GM12878 (cell line): ENCODE measurements at regions not wholly inside any gene's neighbourhood (a gene's known extent, or its start where the extent isn't known, plus 50 kb on each side); places are given as distances from the start of the nearest gene placed in this dataset.

Experiments
- ATAC-seq: fragments of 200-7000 bp; cut with Tn5 transposase; 3 replicates; pipeline ENCODE4 v1.9.1; 2020; ENCODE audit warnings: mild to moderate bottlenecking, moderate library complexity
- BruUV-seq: library from RNA; stranded (reverse); fragments of 400-500 nt; replicated peaks from 2 replicates; lab custom pipeline; 2021; lab: Mats Ljungman, UMichigan
- CTCF ChIA-PET: fragments of 300-600 bp; sonication (Branson Sonifier 250); formaldehyde crosslinking; extraction: SDS; loops from one replicate; lab custom pipeline; 2021; ENCODE audit warnings: inconsistent platforms; lab: Yijun Ruan, JAX
- POLR2A ChIA-PET: fragments of 350-600 bp; formaldehyde crosslinking; extraction: SDS; loops from one replicate; lab custom pipeline; 2021; ENCODE audit warnings: inconsistent platforms; lab: Charles Lee
- RAD21 ChIA-PET: fragments of 300-600 bp; sonication (Branson Sonifier 250); formaldehyde crosslinking; loops from one replicate; lab custom pipeline; 2023; ENCODE audit warnings: antibody characterized with exemption; ENCODE audit not compliant: unreplicated experiment; lab: Charles Lee
- SMC1A ChIA-PET: fragments of 300-600 bp; sonication (Branson Sonifier 250); formaldehyde crosslinking; loops from one replicate; lab custom pipeline; 2023; ENCODE audit not compliant: unreplicated experiment, uncharacterized antibody; lab: Charles Lee
- DNase-seq: peaks from one replicate; pipeline ENCODE4 v3.0.0-alpha.2; 2011; ENCODE audit warnings: low read depth, low spot score
- FAIRE-seq: peaks from 3 replicates; lab custom pipeline; 2011; peaks lifted over from hg19 to GRCh38; lab: Jason Lieb, UNC
- H2AFZ ChIP-seq: 2 replicates; pipeline ENCODE4 v1.6.0; 2011; ENCODE audit warnings: low read depth, low read length, control low read depth; ENCODE audit not compliant: control insufficient read depth
- H3K27ac ChIP-seq: 2 replicates; pipeline ENCODE4 v1.5.1; 2011; ENCODE audit warnings: control low read depth; ENCODE audit not compliant: control insufficient read depth, insufficient read depth
- H3K27me3 ChIP-seq, 2 experiments: replicated peaks in 1 of 2; 2 replicates each; pipeline versions ENCODE4 v1.6.0 to v1.6.1; 2011; ENCODE audit warnings: low read length in 1 of 2; ENCODE audit not compliant: control insufficient read depth in 2 of 2, insufficient read depth in 2 of 2
- H3K36me3 ChIP-seq, 2 experiments: 2 replicates each; pipeline ENCODE4 v1.5.1; 2011; ENCODE audit warnings: low read length in 1 of 2; ENCODE audit not compliant: control insufficient read depth in 2 of 2, insufficient read depth in 2 of 2
- H3K4me1 ChIP-seq: 2 replicates; pipeline ENCODE4 v1.6.1; 2011; ENCODE audit warnings: mild to moderate bottlenecking, low read length, moderate library complexity, mixed read lengths; ENCODE audit not compliant: control insufficient read depth, insufficient read depth
- H3K4me2 ChIP-seq: 2 replicates; pipeline ENCODE4 v1.6.0; 2011; ENCODE audit warnings: control low read depth; ENCODE audit not compliant: control insufficient read depth, insufficient read depth
- H3K4me3 ChIP-seq: fragments of 200-600 bp; sonication (generic); 2 replicates; pipeline ENCODE4 v1.5.1; 2016
- H3K79me2 ChIP-seq: 2 replicates; pipeline ENCODE4 v1.6.0; 2011; ENCODE audit warnings: low read length; ENCODE audit not compliant: control insufficient read depth, insufficient read depth
- H3K9ac ChIP-seq: 2 replicates; pipeline ENCODE4 v1.8.0; 2011; ENCODE audit warnings: low read length, control low read depth, mixed read lengths; ENCODE audit not compliant: control insufficient read depth, insufficient read depth
- H3K9me3 ChIP-seq: replicated peaks from 3 replicates; pipeline ENCODE4 v1.5.1; 2011; ENCODE audit warnings: mild to moderate bottlenecking, low read length; ENCODE audit not compliant: control insufficient read depth, insufficient read depth
- H4K20me1 ChIP-seq: 2 replicates; pipeline ENCODE4 v1.6.0; 2011; ENCODE audit not compliant: control insufficient read depth, insufficient read depth
- ATF7 ChIP-seq: fragments of 450-650 bp; IDR thresholded peaks from 2 replicates; pipeline ENCODE4 v1.6.1; 2016; ENCODE audit warnings: low read depth, mild to moderate bottlenecking
- BHLHE40 ChIP-seq, 2 experiments: fragments of 450-650 bp in 1 of 2; IDR thresholded peaks; 2 replicates each; pipeline ENCODE4 v1.6.1; 2011 to 2017; ENCODE audit warnings: low read depth in 2 of 2, borderline replicate concordance in 1 of 2, improper control_type of control experiment in 1 of 2, low read length in 1 of 2, mild to moderate bottlenecking in 1 of 2
- CHD1 ChIP-seq: IDR thresholded peaks from 2 replicates; pipeline ENCODE4 v1.6.1; 2012; ENCODE audit warnings: low read depth, low read length, improper control_type of control experiment
- FOXM1 ChIP-seq: IDR thresholded peaks from 2 replicates; pipeline ENCODE4 v1.6.1; 2012; ENCODE audit warnings: low read depth, mild to moderate bottlenecking, inconsistent platforms, low read length, moderate library complexity
- GATAD2B ChIP-seq: fragments of 450-650 bp; conservative IDR thresholded peaks from 2 replicates; pipeline ENCODE4 v1.6.1; 2017; ENCODE audit warnings: low read depth, mild to moderate bottlenecking, moderate library complexity
- HDAC6 ChIP-seq: fragments of 200-600 bp; sonication (generic); IDR thresholded peaks from one replicate; pipeline ENCODE4 v1.8.0; 2017; ENCODE audit warnings: antibody characterized with exemption; ENCODE audit not compliant: unreplicated experiment
- MEF2A ChIP-seq: IDR thresholded peaks from 2 replicates; pipeline ENCODE4 v1.6.1; 2011; ENCODE audit warnings: low read depth, mild to moderate bottlenecking, low read length, moderate library complexity; ENCODE audit not compliant: insufficient read depth
- NFYA ChIP-seq: IDR thresholded peaks from 2 replicates; pipeline ENCODE4 v1.6.1; 2011; ENCODE audit warnings: low read depth, mild to moderate bottlenecking, low read length, improper control_type of control experiment, borderline replicate concordance
- POU2F2 ChIP-seq: IDR thresholded peaks from 3 replicates; pipeline ENCODE4 v1.6.1; 2011; ENCODE audit warnings: low read depth, mild to moderate bottlenecking, low read length, borderline replicate concordance
- RAD51 ChIP-seq: fragments of 450-650 bp; IDR thresholded peaks from 2 replicates; pipeline ENCODE4 v1.6.1; 2016; ENCODE audit warnings: moderate library complexity, mild to moderate bottlenecking, inconsistent platforms
- RCOR1 ChIP-seq: conservative IDR thresholded peaks from 2 replicates; pipeline ENCODE4 v1.6.1; 2012; ENCODE audit warnings: low read depth, low read length, improper control_type of control experiment
- WGBS: methylation state at CpG from one replicate; pipeline ENCODE4 v1.1.6; 2016; ENCODE audit warnings: low lambda C conversion rate; ENCODE audit not compliant: insufficient replicate concordance, insufficient coverage; ENCODE audit errors: missing lambda C conversion rate; 5-methylcytosine and 5-hydroxymethylcytosine counted together
- in situ Hi-C: fragments of 300-500 bp; cut with MboI; formaldehyde crosslinking; loops from 9 replicates; pipeline ENCODE4 v1.14.3; 2018; ENCODE audit warnings: mixed read lengths
- intact Hi-C: fragments of 100-400 bp; cut with micrococcal nuclease; formaldehyde crosslinking; loops from one replicate; pipeline ENCODE4 v1.14.2; 2022; ENCODE audit not compliant: unreplicated experiment
- TF ChIP-seq, protein P1 (sequence below): IDR thresholded peaks from 2 replicates; pipeline ENCODE4 v1.6.1; 2012; ENCODE audit warnings: low read depth, low read length, improper control_type of control experiment

DNA sequence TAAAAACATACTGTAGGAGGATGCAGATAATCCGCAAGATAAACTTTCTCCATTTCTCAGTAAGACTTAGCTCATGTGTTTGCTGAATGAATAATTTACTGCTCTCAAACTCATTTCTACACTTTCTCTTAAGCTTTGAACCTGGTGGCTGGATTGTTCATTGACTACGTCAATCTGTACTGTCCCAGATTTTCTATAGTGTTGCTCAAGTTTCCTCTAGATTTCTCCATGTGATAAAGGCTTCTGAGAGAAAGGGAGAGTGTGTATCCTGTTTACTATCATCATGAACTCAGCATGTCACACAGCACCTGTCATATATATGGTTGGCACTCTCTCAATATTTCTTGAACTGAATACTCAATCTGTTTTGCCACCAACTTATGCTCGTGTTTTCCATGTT lies 518.0 kb upstream of the TBX3 start:
- ChIA-PET POLR2A (no interaction called here), RAD21 (no interaction called here), CTCF (interaction anchor here (1.5 kb wide), 1 partner anchor 11 kb away, joined by 3 read pairs; no protein-coding TSS in a partner anchor), SMC1A (interaction anchor here (0.6 to 0.8 kb wide), 2 partner anchors 23 to 34 kb away, joined by 3 read pairs; no protein-coding TSS in a partner anchor)
- H4K20me1 ChIP-seq = no peaks in the 10 kb centered on the region
- DNase-seq (no peak), ATAC-seq (no peak), FAIRE-seq (no peak)
- no peaks in the 10 kb centered on the region for H3K27me3 ChIP-seq
- no peak overlapping the region for H2AFZ ChIP-seq
- H3K4me2 ChIP-seq = no peak overlapping the region
- BruUV-seq = no TSS peak
- no peaks in the 10 kb centered on the region for H3K79me2 ChIP-seq
- H3K4me1 ChIP-seq = no peaks in the 10 kb centered on the region
- TF ChIP-seq GATAD2B (no peak), ATF7 (no peak), MEF2A (no peak)
- no peak overlapping the region for H3K4me3 ChIP-seq
- H3K9ac ChIP-seq = no peak overlapping the region
- in situ Hi-C loops (no loop called here), intact Hi-C loops (no loop called here)
- no peak overlapping the region for H3K27ac ChIP-seq
- 44% methylated on average over 3 of the region's 3 CpGs for WGBS
- no peaks in the 10 kb centered on the region for H3K9me3 ChIP-seq
- no peaks in the 10 kb centered on the region for H3K36me3 ChIP-seq

DNA sequence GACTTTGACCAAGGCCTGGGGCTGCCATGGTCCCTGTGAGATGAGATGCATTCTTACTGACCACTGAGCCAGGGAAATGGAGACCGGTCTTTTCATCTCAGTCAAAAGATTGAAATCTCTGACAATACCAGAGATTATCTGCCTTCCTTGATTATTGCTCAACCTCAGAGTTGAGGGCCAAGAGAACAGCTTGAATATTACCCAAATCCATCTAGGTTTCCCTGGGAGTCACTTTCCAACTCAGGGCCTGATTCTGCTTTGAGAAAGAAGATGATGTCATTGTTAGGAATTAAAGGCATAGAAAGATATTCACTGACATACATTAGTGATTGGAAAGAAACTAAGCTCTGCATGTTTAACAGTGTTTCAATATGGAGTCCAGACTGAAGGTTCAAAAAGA lies 515.9 kb upstream of the TBX3 start:
- H3K9ac ChIP-seq = no peak overlapping the region
- 93% methylated on average over 1 of the region's 1 CpG for WGBS
- in situ Hi-C loops = no loop called here
- no peaks in the 10 kb centered on the region for H3K36me3 ChIP-seq
- H3K27ac ChIP-seq = no peak overlapping the region
- no peak for DNase-seq
- RAD21 ChIA-PET = no interaction called here
- no peak overlapping the region for H2AFZ ChIP-seq
- BruUV-seq = no TSS peak
- H3K79me2 ChIP-seq = no peaks in the 10 kb centered on the region
- H3K4me2 ChIP-seq = no peak overlapping the region
- no peak overlapping the region for H3K4me3 ChIP-seq
- H3K9me3 ChIP-seq = no peaks in the 10 kb centered on the region
- no peak for TF ChIP-seq POU2F2
- TF ChIP-seq HDAC6 = no peak
- no peak for TF ChIP-seq NFYA
- no peak for TF ChIP-seq FOXM1
- no peak for TF ChIP-seq CHD1
- TF ChIP-seq, protein P1, sequence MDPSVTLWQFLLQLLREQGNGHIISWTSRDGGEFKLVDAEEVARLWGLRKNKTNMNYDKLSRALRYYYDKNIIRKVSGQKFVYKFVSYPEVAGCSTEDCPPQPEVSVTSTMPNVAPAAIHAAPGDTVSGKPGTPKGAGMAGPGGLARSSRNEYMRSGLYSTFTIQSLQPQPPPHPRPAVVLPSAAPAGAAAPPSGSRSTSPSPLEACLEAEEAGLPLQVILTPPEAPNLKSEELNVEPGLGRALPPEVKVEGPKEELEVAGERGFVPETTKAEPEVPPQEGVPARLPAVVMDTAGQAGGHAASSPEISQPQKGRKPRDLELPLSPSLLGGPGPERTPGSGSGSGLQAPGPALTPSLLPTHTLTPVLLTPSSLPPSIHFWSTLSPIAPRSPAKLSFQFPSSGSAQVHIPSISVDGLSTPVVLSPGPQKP = no peak
- no peak for TF ChIP-seq RAD51
- no peak for TF ChIP-seq RCOR1
- no peak for TF ChIP-seq BHLHE40 (IDR thresholded peaks at IDR 0.05; ENCODE audit: borderline replicate concordance in 1 of 2, low read depth in 2 of 2, low read length in 1 of 2)
- FAIRE-seq = no peak
- SMC1A ChIA-PET = no interaction called here
- no peaks in the 10 kb centered on the region for H3K4me1 ChIP-seq
- CTCF ChIA-PET = interaction anchor here (1.6 kb wide), 1 partner anchor 9 kb away, joined by 4 read pairs; no protein-coding TSS in a partner anchor
- POLR2A ChIA-PET = no interaction called here
- no peaks in the 10 kb centered on the region for H3K27me3 ChIP-seq
- H4K20me1 ChIP-seq = no peaks in the 10 kb centered on the region
- no peak for ATAC-seq
- intact Hi-C loops = no loop called here
